ENCODE measurements at regions not wholly inside any gene's neighbourhood (a gene's known extent, or its start where the extent isn't known, plus 50 kb on each side); places are given as distances from the start of the nearest gene placed in this dataset.

- ChIA-PET POLR2A (ENCODE audit: partially characterized antibody) (no interaction called here), CTCF (ENCODE audit: partially characterized antibody) (interaction anchor here (1.1 to 2.1 kb wide), 2 partner anchors 14 to 86 kb away, joined by 3 to 11 read pairs; no protein-coding TSS in a partner anchor)
- no peaks in the 10 kb centered on the region for H3K79me1 ChIP-seq (ENCODE audit: low read depth, low read length)
- no peak overlapping the region for H2AK5ac ChIP-seq (ENCODE audit: low read depth, low read length)
- 0 out of 7 replicates have a peak, but pooled peaks cover 0 to 3% (median 0%) of the 10 kb centered on the region in 4 experiments for H3K27me3 ChIP-seq (replicated peaks in 1 of 4; ENCODE audit: control insufficient read depth in 3 of 4, extremely low read depth in 1 of 4, insufficient read depth in 3 of 4, low read length in 3 of 4)
- H2BK5ac ChIP-seq (ENCODE audit: low read depth, low read length), result no peak overlapping the region
- no peak overlapping the region for H2BK12ac ChIP-seq (ENCODE audit: low read depth, low read length)
- TF ChIP-seq ATF3 (IDR thresholded peaks at IDR 0.05; ENCODE audit: insufficient read depth, low read depth, low read length), result no peak
- no peak for TF ChIP-seq CREB1 (IDR thresholded peaks at IDR 0.05)
- TF ChIP-seq SUZ12 (IDR thresholded peaks at IDR 0.05; ENCODE audit: low read length), result no peak
- no peak for TF ChIP-seq TCF12 (IDR thresholded peaks at IDR 0.05; ENCODE audit: low read depth, low read length)
- TF ChIP-seq EZH2 (IDR thresholded peaks at IDR 0.05; ENCODE audit: low read depth, low read length, severe bottlenecking), result no peak
- H4K5ac ChIP-seq (ENCODE audit: insufficient read length, low read depth, low read length), result no peak overlapping the region
- H3K9ac ChIP-seq (replicated peaks in 1 of 4; ENCODE audit: extremely low read depth in 1 of 4, low read depth in 3 of 4, low read length in 3 of 4), result no peak overlapping the region
- H3K56ac ChIP-seq (replicated peaks; ENCODE audit: insufficient read length, low read depth, low read length), result no peak overlapping the region
- no peaks in the 10 kb centered on the region; a peak in 1 of 4 replicates for H3K9me3 ChIP-seq (ENCODE audit: insufficient read depth in 2 of 2, low read depth in 1 of 2, low read length in 1 of 2)
- H3K4me3 ChIP-seq (ENCODE audit: extremely low read depth in 1 of 4, insufficient read depth in 2 of 4, low read depth in 3 of 4, low read length in 4 of 4), result no peak overlapping the region
- no peaks in the 10 kb centered on the region for H4K20me1 ChIP-seq (replicated peaks in 1 of 2; ENCODE audit: control insufficient read depth in 1 of 2, insufficient read depth in 2 of 2, low read length in 2 of 2)
- H3K4me1 ChIP-seq (replicated peaks in 1 of 4; ENCODE audit: control insufficient read depth in 3 of 4, insufficient read depth in 4 of 4, low read length in 3 of 4), result peaks cover 0 to 5% (median under 1%) of the 10 kb centered on the region in 4 experiments; a peak in 4 of 7 replicates
- DNase-seq (ENCODE audit: low read depth in 1 of 2, low spot score in 2 of 2), result no peak
- H3K14ac ChIP-seq (ENCODE audit: insufficient read length), result no peak overlapping the region
- no peak overlapping the region for H3K18ac ChIP-seq (ENCODE audit: extremely low read depth, low read length)
- no peak overlapping the region for H3K23ac ChIP-seq (ENCODE audit: insufficient read length)
- no peak overlapping the region for H2BK20ac ChIP-seq (ENCODE audit: low read length)
- H3K23me2 ChIP-seq (ENCODE audit: low read depth, low read length), result peaks cover 5% of the 10 kb centered on the region; the same call in 1 of the 2 replicates
- H3K79me2 ChIP-seq (ENCODE audit: control insufficient read depth in 1 of 2, insufficient read depth in 2 of 2, low read length in 2 of 2), result no peaks in the 10 kb centered on the region
- no peak overlapping the region for H4K8ac ChIP-seq (ENCODE audit: extremely low read depth, insufficient read depth, low read length)
- no peak overlapping the region for H2BK120ac ChIP-seq (replicated peaks; ENCODE audit: low read depth, low read length)
- H4K91ac ChIP-seq (replicated peaks; ENCODE audit: insufficient read length, low read length), result no peak overlapping the region
- H3K36me3 ChIP-seq (ENCODE audit: control insufficient read depth in 2 of 4, insufficient read depth in 4 of 4, low read length in 3 of 4), result no peaks in the 10 kb centered on the region
- no peak overlapping the region for H3K4me2 ChIP-seq (ENCODE audit: insufficient read depth in 1 of 2, low read depth in 2 of 2, low read length in 2 of 2)
- no peak overlapping the region for H2AFZ ChIP-seq (ENCODE audit: low read length)
- no peak overlapping the region for H3K4ac ChIP-seq (replicated peaks; ENCODE audit: insufficient read length, low read depth, low read length)
- WGBS, 2 experiments (ENCODE audit: extremely low coverage in 1 of 2, insufficient coverage in 1 of 2, insufficient read length in 1 of 2, insufficient replicate concordance in 2 of 2, low coverage in 1 of 2, low lambda C conversion rate in 2 of 2, missing lambda C conversion rate in 1 of 2), result 92% methylated on average over 6 of the region's 6 CpGs; no CpG with 5 or more reads in 1 of the 2 experiments
- H2BK15ac ChIP-seq (ENCODE audit: low read length), result no peak overlapping the region
- no peak for FAIRE-seq
- H3K27ac ChIP-seq (ENCODE audit: low read depth, low read length), result no peak overlapping the region
Observed at GRCh38 chr20:59390437-59390836, 90.0 kb downstream of the EDN3 start.
